ENCODE measurements at regions not wholly inside any gene's neighbourhood (a gene's known extent, or its start where the extent isn't known, plus 50 kb on each side); places are given as distances from the start of the nearest gene placed in this dataset.
"Not testable (repeated sequence)": the region's sequence is repeated elsewhere in the genome, so short reads cannot be mapped to it uniquely, and the experiment has no call there.

GRCh38 chr12:127809275-127809674, 457.7 kb upstream of the TMEM132C start:
- no peak for DNase-seq (ENCODE audit: low read depth in 1 of 2, low spot score in 1 of 2)
- no peaks in the 10 kb centered on the region for H3K27me3 ChIP-seq (ENCODE audit: insufficient read depth, poor library complexity, severe bottlenecking)
- H3K4me3 ChIP-seq (replicated peaks; ENCODE audit: insufficient read depth, low read length): no peak overlapping the region
- no peak overlapping the region for H3K27ac ChIP-seq (replicated peaks)
- no peak for TF ChIP-seq POLR2AphosphoS5 (IDR thresholded peaks at IDR 0.05; ENCODE audit: low read depth)
- no peak for TF ChIP-seq CTCF (IDR thresholded peaks at IDR 0.05; ENCODE audit: insufficient read depth, low read length)
- no peak for TF ChIP-seq SPI1 (IDR thresholded peaks at IDR 0.05; ENCODE audit: borderline replicate concordance, low read depth)
- no peak for TF ChIP-seq GABPA (IDR thresholded peaks at IDR 0.05; ENCODE audit: low read depth)
- TF ChIP-seq REST (IDR thresholded peaks at IDR 0.05; ENCODE audit: insufficient replicate concordance, low read depth): no peak

GRCh38 chr12:127810041-127810440, 456.9 kb upstream of the TMEM132C start:
- Histone ChIP-seq H3K4me3 (replicated peaks; ENCODE audit: insufficient read depth, low read length) (no peak overlapping the region), H3K27me3 (ENCODE audit: insufficient read depth, poor library complexity, severe bottlenecking) (no peaks in the 10 kb centered on the region), H3K27ac (replicated peaks) (no peak overlapping the region)
- no peak for TF ChIP-seq CTCF (IDR thresholded peaks at IDR 0.05; ENCODE audit: insufficient read depth, low read length)
- no peak for TF ChIP-seq SPI1 (IDR thresholded peaks at IDR 0.05; ENCODE audit: borderline replicate concordance, low read depth)
- TF ChIP-seq REST (IDR thresholded peaks at IDR 0.05; ENCODE audit: insufficient replicate concordance, low read depth): no peak
- no peak for TF ChIP-seq GABPA (IDR thresholded peaks at IDR 0.05; ENCODE audit: low read depth)
- TF ChIP-seq POLR2AphosphoS5 (IDR thresholded peaks at IDR 0.05; ENCODE audit: low read depth): no peak
- DNase-seq (ENCODE audit: low read depth in 1 of 2, low spot score in 1 of 2): no peak

GRCh38 chr12:127810459-127810858, 456.5 kb upstream of the TMEM132C start:
- not testable (repeated sequence) for H3K27me3 ChIP-seq (ENCODE audit: insufficient read depth, poor library complexity, severe bottlenecking)

GRCh38 chr12:127811988-127812387, 455.0 kb upstream of the TMEM132C start:
- H3K4me3 ChIP-seq (replicated peaks; ENCODE audit: insufficient read depth, low read length): no peak overlapping the region
- DNase-seq (ENCODE audit: low read depth in 1 of 2, low spot score in 1 of 2): no peak

More at GRCh38 chr12:127810459-127810858, 456.5 kb upstream of the TMEM132C start:
- DNase-seq (ENCODE audit: low read depth in 1 of 2, low spot score in 1 of 2); H3K27ac ChIP-seq (replicated peaks); H3K4me3 ChIP-seq (replicated peaks; ENCODE audit: insufficient read depth, low read length): not testable (repeated sequence)

More at GRCh38 chr12:127811988-127812387, 455.0 kb upstream of the TMEM132C start:
- Histone ChIP-seq H3K27ac (replicated peaks) (no peak overlapping the region), H3K27me3 (ENCODE audit: insufficient read depth, poor library complexity, severe bottlenecking) (no peaks in the 10 kb centered on the region)
- no peak for TF ChIP-seq CTCF (IDR thresholded peaks at IDR 0.05; ENCODE audit: insufficient read depth, low read length)
- no peak for TF ChIP-seq REST (IDR thresholded peaks at IDR 0.05; ENCODE audit: insufficient replicate concordance, low read depth)
- TF ChIP-seq SPI1 (IDR thresholded peaks at IDR 0.05; ENCODE audit: borderline replicate concordance, low read depth): no peak
- no peak for TF ChIP-seq GABPA (IDR thresholded peaks at IDR 0.05; ENCODE audit: low read depth)
- TF ChIP-seq POLR2AphosphoS5 (IDR thresholded peaks at IDR 0.05; ENCODE audit: low read depth): no peak

Measured in HL-60 (cell line).